ENCODE measurements at regions not wholly inside any gene's neighbourhood (a gene's known extent, or its start where the extent isn't known, plus 50 kb on each side); places are given as distances from the start of the nearest gene placed in this dataset.

GRCh38 chr16:22628994-22629393, 118.3 kb downstream of the NPIPB5 start:
- H2AFZ ChIP-seq (ENCODE audit: low read depth, low read length), result no peak overlapping the region
- H3K27me3 ChIP-seq (ENCODE audit: control insufficient read depth in 2 of 2, insufficient read depth in 2 of 2, low read length in 2 of 2), result peaks cover 3 to 8% of the 10 kb centered on the region in 2 experiments
- H3K79me2 ChIP-seq (ENCODE audit: control insufficient read depth, insufficient read depth, low read length), result no peaks in the 10 kb centered on the region
- no peaks in the 10 kb centered on the region for H3K9me1 ChIP-seq (replicated peaks; ENCODE audit: control insufficient read depth, extremely low read depth, insufficient read depth, low read length)
- BruUV-seq (replicated peaks), result no TSS peak
- POLR2A ChIA-PET, result no interaction called here
- TF ChIP-seq JUN (IDR thresholded peaks at IDR 0.05; ENCODE audit: borderline replicate concordance, insufficient read depth, insufficient read length, low read depth), result no peak
- no peak for TF ChIP-seq EZH2 (IDR thresholded peaks at IDR 0.05; ENCODE audit: borderline replicate concordance, low read depth, low read length, severe bottlenecking)
- TF ChIP-seq MAX (IDR thresholded peaks at IDR 0.05; ENCODE audit: insufficient read depth, insufficient read length), result no peak
- no peak for TF ChIP-seq GATA2 (IDR thresholded peaks at IDR 0.05; ENCODE audit: insufficient read depth, insufficient read length, low read depth, low read length)
- no peak for TF ChIP-seq CTCF (IDR thresholded peaks at IDR 0.05; ENCODE audit: extremely low read depth in 1 of 2, insufficient read depth in 1 of 2, low read depth in 1 of 2, low read length in 2 of 2)
- no peak for TF ChIP-seq POLR2AphosphoS5 (IDR thresholded peaks at IDR 0.05; ENCODE audit: insufficient read depth, low read depth, low read length)
- no peak for TF ChIP-seq FOS (IDR thresholded peaks at IDR 0.05; ENCODE audit: borderline replicate concordance, insufficient read depth, low read length)
- TF ChIP-seq MYC (IDR thresholded peaks at IDR 0.05; ENCODE audit: low read depth, low read length), result no peak
- TF ChIP-seq POLR2A (IDR thresholded peaks at IDR 0.05; ENCODE audit: low read depth, low read length), result no peak
- H4K20me1 ChIP-seq (replicated peaks; ENCODE audit: control insufficient read depth, extremely low read depth, insufficient read depth, low read length), result no peaks in the 10 kb centered on the region
- no peaks in the 10 kb centered on the region for H3K9me3 ChIP-seq (replicated peaks; ENCODE audit: control insufficient read depth, insufficient read depth, low read length)
- FAIRE-seq, result no peak
- no peak for DNase-seq (ENCODE audit: low read depth, low spot score)
- dilution Hi-C loops (cut with MboI; ENCODE audit: extremely low pct_ligation_motif_present, low sequenced_read_pairs) (no loop called here), intact Hi-C loops (cut with micrococcal nuclease) (no loop called here)
- CTCF ChIA-PET, result no interaction called here
- H3K4me2 ChIP-seq (ENCODE audit: insufficient read depth, low read length), result no peak overlapping the region
- H3K4me1 ChIP-seq (ENCODE audit: control insufficient read depth, extremely low read depth, insufficient read depth, low read length), result no peaks in the 10 kb centered on the region
- no peak overlapping the region for H3K4me3 ChIP-seq (replicated peaks in 1 of 3; ENCODE audit: insufficient read depth in 1 of 3, low read depth in 1 of 3, low read length in 3 of 3)
- no peaks in the 10 kb centered on the region for H3K36me3 ChIP-seq (ENCODE audit: control insufficient read depth in 2 of 2, extremely low read depth in 1 of 2, insufficient read depth in 2 of 2, low read length in 2 of 2)
- H3K9ac ChIP-seq (replicated peaks; ENCODE audit: extremely low read depth, insufficient read depth, low read length), result no peak overlapping the region
- H3K27ac ChIP-seq (ENCODE audit: insufficient read depth, low read depth, low read length), result no peak overlapping the region

All from endothelial cell of umbilical vein (primary cell).